GM18508 (cell line): ENCODE measurements at regions not wholly inside any gene's neighbourhood (a gene's known extent, or its start where the extent isn't known, plus 50 kb on each side); places are given as distances from the start of the nearest gene placed in this dataset.
"Not testable (repeated sequence)": the region's sequence is repeated elsewhere in the genome, so short reads cannot be mapped to it uniquely, and the experiment has no call there.

Experiments used
- ATAC-seq: cut with Tn5 transposase; IDR thresholded peaks from one replicate; pipeline ENCODE4 v1.9.1; 2021; ENCODE audit warnings: moderate number of reproducible peaks; ENCODE audit not compliant: insufficient read depth, unreplicated experiment

GRCh38 chr12:116327992-116328391 is 50.5 kb upstream of the MED13L start:
- ATAC-seq = not testable (repeated sequence)

GRCh38 chr12:116331876-116332275 is 54.4 kb upstream of the MED13L start:
- no peak for ATAC-seq

- no peak for ATAC-seq
These were observed 55.4 kb upstream of the MED13L start for GRCh38 chr12:116332705-116333380.

GRCh38 chr12:116333402-116333801 is 55.9 kb upstream of the MED13L start:
- no peak for ATAC-seq

- ATAC-seq = peak; percentile 78
These were observed 59.1 kb upstream of the MED13L start for GRCh38 chr12:116336542-116337065.

- ATAC-seq = no peak
These were observed 59.8 kb upstream of the MED13L start for GRCh38 chr12:116337312-116337711.

DNA sequence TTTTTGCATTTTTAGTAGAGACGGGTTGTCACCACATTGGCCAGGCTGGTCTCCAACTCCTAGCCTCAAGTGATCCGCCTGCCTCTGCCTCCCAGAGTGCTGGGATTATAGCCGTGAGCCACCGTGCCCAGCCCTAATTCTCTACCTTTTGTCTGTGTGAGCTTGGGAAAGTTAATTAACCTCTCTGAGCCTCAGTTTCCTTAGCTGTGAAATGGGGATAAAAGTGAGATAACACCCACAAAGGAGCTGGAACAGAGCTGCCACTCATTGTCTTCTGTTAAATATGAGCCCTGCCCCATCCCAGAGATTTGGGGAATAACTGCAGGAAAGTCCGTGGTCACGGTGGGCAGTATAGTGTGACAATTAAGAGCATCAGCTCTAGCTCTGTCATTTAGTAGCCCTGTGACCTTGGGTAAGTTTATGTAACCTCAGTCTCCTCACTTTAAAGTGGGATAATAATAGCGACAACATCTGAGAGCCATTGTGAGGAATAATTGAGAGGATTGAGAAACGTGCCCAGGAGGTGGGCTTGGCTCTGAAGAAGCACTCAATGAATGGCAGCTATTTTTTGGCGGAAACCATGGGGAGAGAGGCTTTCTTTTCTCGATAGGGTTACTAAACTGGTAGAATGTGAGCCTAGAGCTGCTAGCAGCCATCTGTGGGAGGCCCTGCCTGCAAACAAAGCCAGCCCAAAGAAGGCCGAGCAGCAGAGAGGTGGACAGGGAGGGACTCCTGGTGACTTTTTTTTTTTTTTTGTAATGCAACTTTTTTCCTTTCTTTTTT is 60.8 kb upstream of the MED13L start:
- no peak for ATAC-seq

DNA sequence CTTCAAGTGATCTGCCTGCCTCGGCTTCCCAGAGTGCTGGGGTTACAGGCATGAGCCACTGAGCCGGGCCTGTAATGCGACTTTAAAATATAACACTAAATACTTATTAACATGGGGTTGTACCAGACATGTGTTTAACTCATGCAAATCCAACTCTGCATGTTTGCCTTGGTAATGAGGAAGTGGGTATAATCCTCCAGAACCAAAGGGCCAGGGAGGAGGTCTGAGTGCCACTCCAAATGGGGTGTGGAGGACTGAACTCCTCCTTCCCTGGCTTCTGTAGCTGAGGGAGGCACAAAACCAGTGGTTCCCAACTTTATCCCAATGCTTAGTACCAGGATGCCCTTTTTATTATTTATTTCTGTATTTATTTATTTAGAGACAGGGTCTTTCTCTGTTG is 61.6 kb upstream of the MED13L start:
- ATAC-seq = no peak

- ATAC-seq = no peak
These were observed 62.4 kb upstream of the MED13L start for GRCh38 chr12:116339800-116340371.

DNA sequence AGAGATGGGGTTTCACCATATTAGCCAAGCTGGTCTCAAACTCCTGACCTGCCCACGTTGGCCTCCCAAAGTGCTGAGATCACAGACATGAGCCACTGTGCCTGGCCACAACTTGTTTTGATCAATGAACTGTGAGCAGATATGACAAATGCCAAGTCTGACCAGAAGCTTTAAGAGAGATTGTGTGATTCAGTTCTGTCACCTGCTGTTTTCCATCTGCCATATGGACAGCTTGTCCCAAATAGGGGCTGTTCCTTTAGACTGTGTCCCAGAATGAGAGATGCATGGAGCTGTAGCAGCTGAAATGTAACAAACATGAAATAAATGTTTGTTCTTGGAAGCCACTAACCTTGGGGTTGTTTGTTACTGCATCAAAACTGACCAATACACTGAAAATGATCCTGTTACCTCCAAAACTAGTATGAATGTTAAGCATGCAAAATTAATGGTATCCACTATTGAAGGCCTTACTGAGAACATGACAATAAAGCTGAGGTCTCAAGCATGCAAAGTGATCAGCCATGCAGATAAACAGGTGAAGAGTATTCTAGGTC is 65.9 kb upstream of the MED13L start:
- no peak for ATAC-seq

DNA sequence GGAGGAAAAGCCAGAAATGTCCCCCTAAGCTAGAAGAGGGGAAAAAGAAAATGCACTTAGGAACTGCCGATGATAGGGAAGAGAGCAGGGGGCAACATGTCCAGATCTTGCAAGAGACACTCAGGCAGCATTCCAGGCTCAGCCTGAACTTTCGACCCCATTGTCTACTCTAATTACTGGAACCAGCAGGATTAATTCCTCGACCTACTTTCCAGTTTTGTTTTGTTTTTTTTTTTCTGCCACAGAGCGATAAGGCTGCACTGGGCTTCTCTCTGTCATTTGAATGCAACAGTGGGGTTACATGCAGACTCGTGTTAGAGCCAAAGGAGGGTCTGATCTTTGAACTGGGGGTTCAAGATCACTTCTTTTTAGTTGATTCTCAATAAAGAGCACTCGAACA is 68.7 kb upstream of the MED13L start:
- ATAC-seq = no peak

GRCh38 chr12:116346741-116347140 is 69.2 kb upstream of the MED13L start:
- no peak for ATAC-seq

DNA sequence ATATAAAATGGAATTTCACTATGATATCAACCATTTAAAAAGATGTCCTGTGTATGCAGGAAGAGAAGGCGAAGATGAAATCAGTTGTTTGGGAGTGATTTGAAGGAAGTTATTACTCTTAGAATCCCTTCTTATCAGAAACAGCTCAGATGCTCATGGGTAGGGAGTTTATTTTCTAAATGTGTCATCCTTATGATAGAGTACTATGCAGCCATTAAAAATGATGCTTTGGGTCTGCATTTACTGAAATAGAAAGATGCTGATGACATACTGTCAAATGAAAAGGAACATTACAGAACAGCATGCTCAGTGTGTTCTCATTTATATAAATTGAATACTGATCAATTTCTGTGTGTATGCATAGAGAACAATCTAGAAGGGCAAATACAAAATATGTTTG is 69.8 kb upstream of the MED13L start:
- ATAC-seq = no peak

DNA sequence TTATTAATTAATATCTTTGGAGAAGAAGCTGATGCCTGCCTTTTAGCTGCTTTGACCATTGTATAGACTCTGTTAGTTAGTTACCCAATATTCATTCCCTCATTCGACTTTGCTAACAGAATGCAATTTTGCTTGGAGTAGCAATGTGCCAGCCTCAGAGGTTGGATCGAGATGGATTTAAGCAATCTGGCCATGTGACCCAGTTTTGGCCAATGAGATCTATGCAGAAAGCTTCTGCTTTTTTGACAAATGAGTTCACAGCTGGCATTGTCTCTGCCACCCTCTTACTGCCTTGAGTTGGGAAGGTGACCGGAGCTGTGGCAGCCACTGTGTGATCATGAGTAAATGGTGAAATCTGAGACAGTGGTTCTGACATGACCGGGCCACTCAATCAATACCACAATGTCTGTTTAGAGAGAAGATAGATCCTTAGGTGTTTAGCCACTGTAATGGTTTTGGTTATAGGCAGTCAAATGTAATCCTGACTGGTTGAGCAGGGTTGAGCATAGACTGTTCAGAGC is 74.9 kb upstream of the MED13L start:
- ATAC-seq = no peak

- ATAC-seq = no peak
These were observed 76.5 kb upstream of the MED13L start for GRCh38 chr12:116353958-116354357.

DNA sequence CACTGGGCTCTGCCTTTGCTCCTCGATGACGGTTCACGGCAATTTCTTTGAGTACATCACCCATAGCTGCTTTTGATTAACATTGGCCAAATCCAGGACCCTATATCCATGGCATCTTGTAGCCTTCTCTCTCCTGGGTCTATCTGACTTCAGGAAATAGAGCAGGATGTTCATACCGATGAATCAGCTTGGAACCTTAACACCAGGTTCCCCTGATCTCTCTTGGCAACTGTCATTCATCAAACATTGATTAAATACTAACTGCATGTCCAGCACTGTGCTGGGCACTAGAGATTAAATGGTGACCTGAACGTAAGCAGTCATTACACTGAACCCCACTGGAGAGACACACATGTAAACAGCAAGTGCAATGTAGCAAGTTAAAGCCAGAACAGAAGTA is 77.0 kb upstream of the MED13L start:
- no peak for ATAC-seq

- no peak for ATAC-seq
These were observed 77.7 kb upstream of the MED13L start for GRCh38 chr12:116354950-116355783.

- ATAC-seq = no peak
These were observed 81.0 kb upstream of the MED13L start for GRCh38 chr12:116358536-116358892.

DNA sequence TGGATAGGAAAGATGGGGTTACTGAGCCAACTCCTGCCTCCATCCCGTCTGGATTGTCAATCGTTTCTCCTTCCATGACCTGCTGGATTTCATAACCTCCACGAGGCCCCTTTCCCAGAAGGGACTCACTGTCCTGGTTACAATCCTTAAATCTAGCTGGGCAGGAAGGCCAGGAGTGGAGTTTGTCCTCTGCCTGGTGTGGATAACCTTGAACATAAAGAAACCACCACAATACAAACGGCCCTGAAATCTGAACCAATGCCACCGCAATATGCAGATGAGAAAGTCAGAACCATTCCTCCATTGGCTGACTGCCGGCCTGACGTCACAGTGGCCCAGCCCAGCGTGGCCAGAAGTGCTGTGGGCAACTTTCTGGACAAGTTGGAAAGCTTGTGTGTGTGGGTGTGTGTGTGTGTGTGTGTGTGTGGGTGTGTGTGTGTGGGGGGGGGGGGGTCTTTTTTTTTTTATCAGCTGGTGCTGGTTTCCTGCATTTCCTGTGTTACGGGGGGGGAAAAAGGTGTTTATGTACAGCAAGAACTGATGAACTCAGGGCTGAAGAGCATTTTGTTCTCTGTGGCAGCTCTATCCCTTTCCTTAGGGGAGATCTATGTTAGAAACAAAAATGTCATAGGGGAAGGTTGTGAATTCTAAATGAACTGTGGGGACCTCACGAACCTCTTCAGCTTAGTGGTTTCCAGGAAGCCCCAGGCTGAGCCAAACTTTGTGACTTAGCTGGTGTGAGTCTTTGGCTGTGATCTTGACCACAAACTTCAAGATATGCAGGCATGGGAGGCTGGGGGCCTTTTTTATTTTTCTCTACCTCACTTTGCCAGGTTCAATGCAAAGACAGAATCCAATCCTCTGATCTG is 81.6 kb upstream of the MED13L start:
- peak; percentile 68 for ATAC-seq
